HG02840 (cell line): ENCODE measurements at regions not wholly inside any gene's neighbourhood (a gene's known extent, or its start where the extent isn't known, plus 50 kb on each side); places are given as distances from the start of the nearest gene placed in this dataset.

Experiments
- ATAC-seq: cut with Tn5 transposase; IDR thresholded peaks from one replicate; pipeline ENCODE4 v1.9.1; 2021; ENCODE audit warnings: mild to moderate bottlenecking, moderate library complexity, moderate number of reproducible peaks; ENCODE audit not compliant: unreplicated experiment, low FRiP score

GRCh38 chr15:39338251-39338650, 242.6 kb upstream of the THBS1 start:
- ATAC-seq = no peak

GRCh38 chr15:39340903-39341645, 239.8 kb upstream of the THBS1 start:
- no peak for ATAC-seq

DNA sequence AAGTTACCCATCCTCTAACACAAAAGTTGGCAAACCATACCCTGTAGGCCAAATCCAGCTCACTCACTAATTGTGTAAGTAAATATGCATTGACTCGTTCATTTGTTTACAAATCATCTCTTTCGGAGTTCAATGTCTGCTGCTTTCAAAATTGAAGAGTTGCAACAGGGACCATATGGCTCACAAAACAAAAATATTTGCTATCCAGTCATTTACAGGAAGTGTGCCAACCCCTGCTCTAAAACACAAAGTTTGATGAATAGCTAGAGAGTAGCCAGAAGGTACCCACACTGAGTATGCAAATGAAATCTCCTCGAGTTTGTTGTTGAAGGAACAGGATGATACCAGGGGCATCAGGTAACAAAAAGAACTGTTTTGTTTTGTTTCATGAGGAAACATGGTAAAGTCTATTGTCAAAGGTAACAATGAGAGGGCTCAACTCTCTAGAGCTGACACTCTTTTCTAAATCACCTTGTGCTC, 236.2 kb upstream of the THBS1 start:
- no peak for ATAC-seq

DNA sequence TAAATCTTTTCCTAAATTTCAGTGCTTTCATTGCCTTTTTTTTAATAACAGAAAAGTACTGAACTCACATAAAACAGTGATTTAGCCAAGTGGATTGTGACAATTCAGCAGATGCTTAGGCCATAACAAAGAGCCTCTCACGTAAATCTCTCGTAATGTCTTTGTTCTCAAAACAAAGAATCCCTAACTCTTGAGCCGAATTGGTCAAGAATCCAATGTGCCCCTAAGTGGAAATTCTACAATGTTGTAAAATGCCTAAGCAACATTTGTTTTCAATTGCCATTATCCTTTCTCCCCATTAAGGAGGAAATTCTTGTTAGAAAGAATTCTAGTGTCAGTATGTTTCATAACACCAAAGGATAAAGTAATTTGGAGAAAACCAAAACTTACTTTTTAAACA, 235.7 kb upstream of the THBS1 start:
- ATAC-seq = no peak

GRCh38 chr15:39347453-39347852, 233.4 kb upstream of the THBS1 start:
- ATAC-seq = no peak

- no peak for ATAC-seq
Observed at GRCh38 chr15:39350785-39351184, 230.1 kb upstream of the THBS1 start.

- ATAC-seq = no peak
Observed at GRCh38 chr15:39354189-39354588, 226.7 kb upstream of the THBS1 start.

GRCh38 chr15:39357480-39358268, 223.2 kb upstream of the THBS1 start:
- no peak for ATAC-seq

- no peak for ATAC-seq
Observed at GRCh38 chr15:39358441-39359041, 222.3 kb upstream of the THBS1 start.

GRCh38 chr15:39359771-39360170, 221.1 kb upstream of the THBS1 start:
- no peak for ATAC-seq

DNA sequence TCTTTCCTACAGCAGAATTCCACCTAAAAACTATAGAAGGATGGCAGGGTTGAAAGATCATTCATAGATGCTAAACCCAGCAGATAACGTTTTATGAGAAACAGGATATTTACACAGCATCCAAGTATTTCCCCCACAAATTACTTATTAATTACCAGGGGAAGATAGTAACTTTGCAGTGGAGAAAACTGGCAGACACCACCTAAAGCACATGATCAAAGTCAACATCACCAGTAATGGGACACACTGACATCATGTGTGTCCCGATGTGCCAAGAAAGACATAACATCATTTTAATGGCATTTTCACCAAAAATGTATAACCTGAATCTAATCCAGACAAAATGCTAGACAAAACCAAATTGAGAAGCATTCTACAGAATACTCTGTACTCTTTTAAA, 220.4 kb upstream of the THBS1 start:
- no peak for ATAC-seq

GRCh38 chr15:39361497-39361896, 219.4 kb upstream of the THBS1 start:
- no peak for ATAC-seq

DNA sequence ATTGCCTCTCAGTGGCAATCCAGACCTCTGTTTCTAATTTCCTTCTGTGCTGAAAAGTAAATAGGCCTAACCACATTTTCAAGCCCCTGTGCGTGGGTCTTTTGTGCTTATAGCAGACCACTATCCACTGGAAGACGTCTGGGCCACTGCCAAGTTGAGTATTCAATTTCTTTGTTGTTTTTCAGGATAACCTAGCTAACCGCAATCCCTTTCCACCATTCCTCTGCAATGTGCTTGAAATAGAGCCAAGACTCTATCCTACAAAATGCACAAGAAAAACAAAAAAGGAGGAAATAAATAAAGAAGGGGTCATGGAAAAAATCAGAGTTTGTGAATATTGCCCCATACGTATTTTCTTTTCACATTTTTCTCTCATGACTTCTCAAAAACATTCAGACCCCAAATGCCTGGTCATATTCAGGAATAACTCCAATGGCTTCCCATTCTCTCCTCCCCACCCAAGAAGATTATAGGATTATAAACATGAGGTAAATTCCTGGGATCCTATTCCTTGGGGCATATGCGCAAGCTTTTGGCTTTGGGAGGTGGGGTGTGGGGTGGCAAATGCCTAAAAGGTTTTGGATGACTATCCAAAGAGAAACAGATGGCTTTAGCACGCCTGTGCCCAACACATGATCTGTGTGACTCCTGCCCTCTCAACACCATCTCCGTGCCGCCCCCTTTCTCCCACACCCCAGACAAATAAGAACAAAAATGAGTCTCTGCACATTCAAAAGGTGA, 217.9 kb upstream of the THBS1 start:
- ATAC-seq = no peak

- ATAC-seq = no peak
Observed at GRCh38 chr15:39363761-39364586, 216.9 kb upstream of the THBS1 start.

DNA sequence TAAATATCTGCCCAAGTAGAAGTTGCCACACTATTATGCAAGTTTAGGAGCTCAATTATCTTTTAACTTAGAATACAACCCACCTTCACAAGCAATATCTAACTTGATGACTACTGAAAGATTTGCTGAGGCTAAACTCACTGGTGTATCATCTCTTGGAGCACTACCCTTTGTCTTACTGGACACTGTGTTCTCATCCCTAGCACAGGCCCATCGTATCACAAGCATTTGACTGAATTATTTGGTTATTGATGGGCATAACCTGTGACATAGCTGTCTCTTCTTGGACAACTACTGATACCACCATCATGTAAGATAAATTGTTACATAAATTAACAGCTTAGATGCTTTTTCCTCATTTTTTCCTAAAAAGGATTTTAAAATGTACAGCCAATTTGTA, 216.2 kb upstream of the THBS1 start:
- no peak for ATAC-seq

DNA sequence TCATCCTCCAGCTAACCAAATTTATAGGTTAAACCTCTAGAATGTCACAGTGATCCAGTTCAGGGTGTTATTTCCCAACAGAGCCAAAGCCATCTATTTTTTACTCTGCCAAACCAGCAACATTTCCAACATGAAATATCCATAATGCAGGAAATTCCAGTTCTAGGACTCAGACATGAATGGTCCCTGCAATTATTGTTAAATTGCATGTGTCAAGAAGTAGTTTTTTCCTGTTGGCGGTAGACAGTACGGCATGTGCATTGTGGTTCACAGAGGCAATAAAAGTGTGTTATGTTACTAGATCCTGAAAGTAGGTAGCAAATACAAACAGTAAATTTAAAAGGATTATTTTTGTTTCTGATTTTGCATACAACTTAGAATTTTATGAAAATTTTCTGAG, 215.7 kb upstream of the THBS1 start:
- no peak for ATAC-seq

GRCh38 chr15:39365873-39366272, 215.0 kb upstream of the THBS1 start:
- ATAC-seq = no peak

DNA sequence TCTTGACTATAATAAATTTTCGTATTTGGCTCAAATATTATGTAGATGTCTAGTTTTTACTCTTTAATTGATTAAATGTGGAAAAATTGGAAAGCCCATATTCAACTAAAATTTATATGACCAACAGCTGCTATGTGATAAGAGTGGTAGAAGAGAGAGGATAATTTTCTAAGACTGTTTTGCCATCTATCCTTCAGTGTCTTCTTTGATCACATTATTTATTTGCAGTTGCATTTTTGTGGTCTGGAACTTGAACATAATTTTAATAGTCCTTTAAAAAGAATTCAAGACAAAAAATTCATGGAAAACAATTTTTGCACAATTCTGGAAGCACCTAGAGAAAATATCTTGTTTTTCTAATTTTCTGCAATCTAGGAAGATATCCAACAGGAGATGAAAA, 213.3 kb upstream of the THBS1 start:
- no peak for ATAC-seq

GRCh38 chr15:39369768-39370167, 211.1 kb upstream of the THBS1 start:
- no peak for ATAC-seq

- no peak for ATAC-seq
Observed at GRCh38 chr15:39376371-39376909, 204.4 kb upstream of the THBS1 start.
